SK-N-SH treated with all-trans-retinoic acid at 6 μM for 48 hours (cell line): ENCODE measurements at regions not wholly inside any gene's neighbourhood (a gene's known extent, or its start where the extent isn't known, plus 50 kb on each side); places are given as distances from the start of the nearest gene placed in this dataset.

Experiments
- ATAC-seq: fragments of 200-7000 bp; cut with Tn5 transposase; 3 replicates; pipeline ENCODE4 v1.9.1; 2020; ENCODE audit warnings: mild to moderate bottlenecking, moderate library complexity
- ARNTL ChIP-seq: fragments of 450-650 bp; formaldehyde crosslinking; IDR thresholded peaks from 2 replicates; pipeline ENCODE4 v1.5.0; 2020; ENCODE audit warnings: low read depth, mild to moderate bottlenecking, moderate library complexity, borderline replicate concordance
- BACH2 ChIP-seq: fragments of 250-450 bp; sonication (Bioruptor Pico); IDR thresholded peaks from 2 replicates; pipeline ENCODE4 v1.9.0; 2021; ENCODE audit warnings: mild to moderate bottlenecking, borderline replicate concordance
- CSDC2 ChIP-seq: fragments of 250-450 bp; sonication (Bioruptor Pico); IDR thresholded peaks from 2 replicates; pipeline ENCODE4 v1.5.0; 2020; ENCODE audit warnings: mild to moderate bottlenecking, moderate library complexity
- ESRRG ChIP-seq: fragments of 250-450 bp; sonication (Bioruptor Pico); IDR thresholded peaks from 2 replicates; pipeline ENCODE4 v1.6.1; 2021; ENCODE audit warnings: mild to moderate bottlenecking
- GLIS3 ChIP-seq: fragments of 250-450 bp; sonication (Bioruptor Pico); IDR thresholded peaks from 2 replicates; pipeline ENCODE4 v1.5.0; 2020; ENCODE audit warnings: mild to moderate bottlenecking, moderate library complexity
- OSR1 ChIP-seq: fragments of 250-450 bp; sonication (Bioruptor Pico); IDR thresholded peaks from 2 replicates; pipeline ENCODE4 v1.8.0; 2022; ENCODE audit warnings: moderate library complexity, mild to moderate bottlenecking, inconsistent platforms
- PATZ1 ChIP-seq: fragments of 250-450 bp; sonication (Bioruptor Pico); IDR thresholded peaks from 2 replicates; pipeline ENCODE4 v1.8.0; 2020; ENCODE audit warnings: mild to moderate bottlenecking, moderate library complexity, borderline replicate concordance
- POU6F1 ChIP-seq: fragments of 250-450 bp; sonication (Bioruptor Pico); IDR thresholded peaks from 2 replicates; pipeline ENCODE4 v1.8.0; 2021; ENCODE audit warnings: low read depth, mild to moderate bottlenecking, moderate library complexity, borderline replicate concordance
- PPARA ChIP-seq: fragments of 250-450 bp; sonication (Bioruptor Pico); IDR thresholded peaks from 2 replicates; pipeline ENCODE4 v1.5.0; 2020; ENCODE audit warnings: mild to moderate bottlenecking, borderline replicate concordance
- RARB ChIP-seq: fragments of 250-450 bp; sonication (Bioruptor Pico); IDR thresholded peaks from 2 replicates; pipeline ENCODE4 v1.8.0; 2021; ENCODE audit warnings: mild to moderate bottlenecking, moderate library complexity
- SNAI2 ChIP-seq: fragments of 250-450 bp; sonication (Bioruptor Pico); IDR thresholded peaks from 2 replicates; pipeline ENCODE4 v1.5.0; 2020; ENCODE audit warnings: mild to moderate bottlenecking, moderate library complexity
- TCF4 ChIP-seq: fragments of 250-450 bp; sonication (Bioruptor Pico); IDR thresholded peaks from 2 replicates; pipeline ENCODE4 v1.8.0; 2021; ENCODE audit warnings: mild to moderate bottlenecking, moderate library complexity, borderline replicate concordance
- TOX ChIP-seq: fragments of 250-450 bp; sonication (Bioruptor Pico); IDR thresholded peaks from 2 replicates; pipeline ENCODE4 v1.8.0; 2021; ENCODE audit warnings: mild to moderate bottlenecking, moderate library complexity, borderline replicate concordance
- TSHZ2 ChIP-seq: fragments of 250-450 bp; sonication (Bioruptor Pico); IDR thresholded peaks from 2 replicates; pipeline ENCODE4 v1.5.0; 2020; ENCODE audit warnings: mild to moderate bottlenecking, moderate library complexity
- ZC3H10 ChIP-seq: fragments of 250-450 bp; sonication (Bioruptor Pico); IDR thresholded peaks from 2 replicates; pipeline ENCODE4 v1.5.1; 2021; ENCODE audit warnings: mild to moderate bottlenecking, moderate library complexity
- ZFP3 ChIP-seq: fragments of 250-450 bp; sonication (Bioruptor Pico); IDR thresholded peaks from 2 replicates; pipeline ENCODE4 v1.5.0; 2020; ENCODE audit warnings: mild to moderate bottlenecking, moderate library complexity
- ZNF565 ChIP-seq: fragments of 450-650 bp; formaldehyde crosslinking; conservative IDR thresholded peaks from 2 replicates; pipeline ENCODE4 v1.5.0; 2020; ENCODE audit warnings: low read depth, mild to moderate bottlenecking, moderate library complexity
- TF ChIP-seq, protein P1 (sequence below): fragments of 250-450 bp; sonication (Bioruptor Pico); IDR thresholded peaks from 2 replicates; pipeline ENCODE4 v1.5.1; 2021; ENCODE audit warnings: mild to moderate bottlenecking, moderate library complexity
- TF ChIP-seq, protein P2 (sequence below): fragments of 250-450 bp; sonication (Bioruptor Pico); IDR thresholded peaks from 2 replicates; pipeline ENCODE4 v1.5.1; 2020; ENCODE audit warnings: low read depth, mild to moderate bottlenecking, moderate library complexity

GRCh38 chr14:81886588-81886987 lies 352.9 kb upstream of the SEL1L start:
- no peak for TF ChIP-seq PPARA (CRISPR knock-in tag)
- TF ChIP-seq, protein P1, sequence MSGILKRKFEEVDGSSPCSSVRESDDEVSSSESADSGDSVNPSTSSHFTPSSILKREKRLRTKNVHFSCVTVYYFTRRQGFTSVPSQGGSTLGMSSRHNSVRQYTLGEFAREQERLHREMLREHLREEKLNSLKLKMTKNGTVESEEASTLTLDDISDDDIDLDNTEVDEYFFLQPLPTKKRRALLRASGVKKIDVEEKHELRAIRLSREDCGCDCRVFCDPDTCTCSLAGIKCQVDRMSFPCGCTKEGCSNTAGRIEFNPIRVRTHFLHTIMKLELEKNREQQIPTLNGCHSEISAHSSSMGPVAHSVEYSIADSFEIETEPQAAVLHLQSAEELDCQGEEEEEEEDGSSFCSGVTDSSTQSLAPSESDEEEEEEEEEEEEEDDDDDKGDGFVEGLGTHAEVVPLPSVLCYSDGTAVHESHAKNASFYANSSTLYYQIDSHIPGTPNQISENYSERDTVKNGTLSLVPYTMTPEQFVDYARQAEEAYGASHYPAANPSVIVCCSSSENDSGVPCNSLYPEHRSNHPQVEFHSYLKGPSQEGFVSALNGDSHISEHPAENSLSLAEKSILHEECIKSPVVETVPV: no peak
- TF ChIP-seq GLIS3 (CRISPR knock-in tag): no peak
- no peak for TF ChIP-seq ZFP3 (CRISPR knock-in tag)
- no peak for TF ChIP-seq BACH2 (CRISPR knock-in tag)
- no peak for TF ChIP-seq POU6F1 (CRISPR knock-in tag)
- no peak for TF ChIP-seq ESRRG (CRISPR knock-in tag)
- TF ChIP-seq PATZ1 (CRISPR knock-in tag): no peak
- TF ChIP-seq OSR1 (CRISPR knock-in tag): no peak
- TF ChIP-seq TSHZ2 (CRISPR knock-in tag): no peak
- TF ChIP-seq CSDC2 (CRISPR knock-in tag): no peak
- no peak for TF ChIP-seq RARB (CRISPR knock-in tag)
- no peak for TF ChIP-seq ZNF565 (CRISPR knock-in tag)
- no peak for TF ChIP-seq TCF4 (CRISPR knock-in tag)
- TF ChIP-seq, protein P2, sequence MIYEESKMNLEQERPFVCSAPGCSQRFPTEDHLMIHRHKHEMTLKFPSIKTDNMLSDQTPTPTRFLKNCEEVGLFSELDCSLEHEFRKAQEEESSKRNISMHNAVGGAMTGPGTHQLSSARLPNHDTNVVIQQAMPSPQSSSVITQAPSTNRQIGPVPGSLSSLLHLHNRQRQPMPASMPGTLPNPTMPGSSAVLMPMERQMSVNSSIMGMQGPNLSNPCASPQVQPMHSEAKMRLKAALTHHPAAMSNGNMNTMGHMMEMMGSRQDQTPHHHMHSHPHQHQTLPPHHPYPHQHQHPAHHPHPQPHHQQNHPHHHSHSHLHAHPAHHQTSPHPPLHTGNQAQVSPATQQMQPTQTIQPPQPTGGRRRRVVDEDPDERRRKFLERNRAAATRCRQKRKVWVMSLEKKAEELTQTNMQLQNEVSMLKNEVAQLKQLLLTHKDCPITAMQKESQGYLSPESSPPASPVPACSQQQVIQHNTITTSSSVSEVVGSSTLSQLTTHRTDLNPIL (CRISPR knock-in tag): no peak
- no peak for TF ChIP-seq TOX
- TF ChIP-seq ZC3H10 (CRISPR knock-in tag): no peak
- ATAC-seq: no peak

- TF ChIP-seq ARNTL (no peak), ZNF565 (CRISPR knock-in tag) (no peak), ZFP3 (CRISPR knock-in tag) (no peak), PPARA (CRISPR knock-in tag) (no peak), SNAI2 (CRISPR knock-in tag) (no peak), CSDC2 (CRISPR knock-in tag) (no peak), TSHZ2 (CRISPR knock-in tag) (no peak), ZC3H10 (CRISPR knock-in tag) (no peak), GLIS3 (CRISPR knock-in tag) (no peak)
- no peak for ATAC-seq
Measured at GRCh38 chr14:81889529-81889928, 355.9 kb upstream of the SEL1L start.
